ENCODE measurements at regions not wholly inside any gene's neighbourhood (a gene's known extent, or its start where the extent isn't known, plus 50 kb on each side); places are given as distances from the start of the nearest gene placed in this dataset.
"Not testable (repeated sequence)": the region's sequence is repeated elsewhere in the genome, so short reads cannot be mapped to it uniquely, and the experiment has no call there.

DNA sequence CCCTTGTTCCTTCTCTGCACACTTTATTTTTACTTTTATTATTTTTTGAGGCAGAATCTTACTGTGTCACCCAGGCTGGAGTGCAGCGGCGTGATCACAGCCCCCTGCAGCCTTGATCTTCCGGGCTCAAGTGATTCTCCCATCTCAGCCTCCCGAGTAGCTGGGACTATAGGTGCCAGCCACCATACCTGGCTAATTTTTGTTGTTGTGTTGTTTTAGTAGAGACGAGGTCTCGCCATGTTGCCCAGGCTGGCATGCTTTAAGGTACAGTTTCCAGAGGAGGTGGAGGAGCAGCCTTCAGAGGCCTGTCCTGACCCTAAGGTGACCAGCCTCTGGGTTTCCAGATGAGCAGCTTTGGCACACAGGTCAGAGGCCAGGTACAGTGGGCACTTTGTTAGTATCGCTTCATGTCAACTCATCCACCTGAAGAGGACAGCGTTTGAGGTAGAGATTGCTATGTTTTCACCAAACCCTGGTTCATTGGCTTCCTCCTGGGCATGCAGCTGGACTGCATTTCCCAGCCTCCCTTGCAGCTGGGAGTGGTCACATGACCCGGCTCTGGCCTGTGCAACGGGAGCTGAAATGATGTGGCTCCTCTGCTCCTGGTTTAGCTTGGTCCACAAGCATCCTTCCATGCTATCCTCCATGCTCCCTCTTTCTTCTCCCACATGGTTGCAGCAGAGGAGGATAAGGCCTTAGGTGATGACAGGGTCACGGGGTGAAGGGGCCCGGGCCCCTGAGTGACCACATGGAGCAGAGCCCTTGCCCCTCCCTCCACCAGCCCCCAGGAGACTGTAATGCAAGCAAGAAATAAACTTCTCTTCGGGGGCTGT, 139.3 kb upstream of the IER5L start:
- no peak for DNase-seq (ENCODE audit: low spot score)

DNA sequence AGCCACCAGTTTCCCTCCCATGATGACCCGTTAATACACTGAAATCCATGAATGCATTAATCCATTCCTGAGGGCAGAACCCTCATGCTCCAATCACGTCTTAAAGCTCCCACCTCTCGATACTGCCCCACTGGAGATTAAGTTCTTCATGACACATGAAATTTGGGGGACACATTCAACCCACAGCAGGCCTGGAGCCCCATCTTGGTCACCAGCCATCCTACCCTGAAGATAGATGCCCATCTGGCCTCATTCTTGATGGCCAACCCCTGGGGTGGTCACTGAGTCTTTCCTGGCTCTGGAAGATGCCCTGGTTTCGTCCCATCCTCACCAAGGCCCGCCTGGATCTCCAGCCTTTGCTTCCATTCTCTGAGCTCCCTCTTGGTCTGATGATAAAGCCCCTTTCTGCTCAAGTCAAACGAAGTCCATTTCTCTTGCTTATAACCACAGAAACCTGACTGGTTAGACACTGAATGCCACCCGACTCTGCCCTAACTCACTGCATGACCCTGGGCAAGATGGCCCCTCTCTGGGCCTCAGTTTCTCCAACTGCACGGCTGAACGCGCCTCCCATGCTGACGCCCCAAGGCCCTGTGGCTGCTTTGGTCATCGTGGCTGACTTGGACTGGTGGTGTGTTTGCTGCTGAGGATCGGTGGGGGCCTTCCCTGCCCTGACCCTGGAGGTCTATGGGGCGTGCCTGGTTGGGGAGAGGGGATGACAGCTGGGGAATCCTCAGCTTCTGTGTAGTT, 138.4 kb upstream of the IER5L start:
- no peak for DNase-seq (ENCODE audit: low spot score)

DNA sequence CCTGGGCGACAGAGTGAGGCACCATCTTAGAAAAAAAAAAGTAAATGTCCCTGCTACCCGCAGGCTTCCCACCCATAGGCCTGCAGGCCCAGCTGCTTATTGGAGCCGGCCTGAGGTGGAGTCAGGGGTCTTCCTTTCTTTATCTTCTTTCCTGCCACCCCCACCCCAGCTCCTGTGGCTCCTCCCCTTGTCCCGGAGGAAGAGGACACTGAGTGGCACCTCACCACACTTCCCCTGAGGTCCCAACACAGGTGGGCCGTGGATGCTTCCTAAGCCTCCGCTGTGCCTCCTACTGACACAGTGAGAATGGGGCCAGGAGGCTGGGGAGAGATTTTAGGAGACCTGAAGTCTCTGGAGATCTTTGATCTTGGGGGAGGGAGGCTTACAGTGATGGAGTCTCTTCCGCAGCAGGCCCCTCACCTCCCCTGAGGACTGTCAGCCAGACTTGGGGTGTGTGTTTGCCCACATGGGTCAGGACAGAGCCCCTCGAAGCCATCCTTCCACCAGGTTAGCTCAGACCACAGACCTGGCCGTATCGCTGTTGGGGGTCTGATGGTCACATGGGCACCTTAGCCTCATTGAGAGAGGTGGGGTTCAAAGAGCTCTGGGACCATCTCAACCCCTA, 135.4 kb upstream of the IER5L start:
- no peak for DNase-seq (ENCODE audit: low spot score)

DNA sequence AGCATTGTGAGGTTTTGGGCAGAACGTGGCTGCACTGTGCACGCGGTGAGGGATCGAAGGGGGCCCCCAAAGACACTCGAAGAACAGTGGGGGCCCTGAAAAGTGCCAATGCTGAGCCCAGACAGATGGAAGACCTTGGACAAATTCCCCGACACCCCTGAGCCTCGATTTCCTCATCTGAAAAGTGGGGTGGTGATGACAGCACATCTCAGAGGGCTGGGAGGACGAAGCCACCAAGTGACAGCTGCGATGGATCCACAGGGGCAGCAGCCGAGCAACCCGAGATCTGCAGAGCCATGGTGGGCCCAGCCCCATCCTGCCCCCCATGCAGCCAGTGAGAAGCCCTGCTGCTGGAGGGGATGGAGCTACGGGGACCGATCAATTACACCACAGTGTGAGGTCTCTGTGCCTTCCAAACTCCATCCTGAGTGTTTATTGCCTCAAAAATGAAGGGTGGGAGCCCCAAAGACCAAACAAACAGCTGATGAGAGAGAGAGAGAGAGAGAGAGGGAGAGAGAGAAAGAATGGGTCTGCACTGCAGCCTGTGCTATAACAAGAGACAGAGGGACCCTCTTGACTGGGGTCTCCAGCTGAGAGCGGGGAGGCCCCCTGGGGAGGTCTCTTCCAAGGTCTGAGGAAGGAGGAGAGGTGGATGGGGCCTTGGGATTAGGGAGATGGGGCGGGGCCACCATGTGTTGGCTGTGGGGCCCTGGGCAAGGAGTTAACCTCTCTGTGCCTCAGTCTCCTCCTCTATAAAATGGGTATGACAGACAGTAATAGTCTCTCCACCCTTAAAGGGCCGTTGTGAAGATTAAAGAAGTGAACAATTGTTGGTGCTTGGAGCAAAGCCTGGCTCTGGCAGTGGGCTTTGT, 134.4 kb upstream of the IER5L start:
- DNase-seq (ENCODE audit: low spot score): no peak

DNA sequence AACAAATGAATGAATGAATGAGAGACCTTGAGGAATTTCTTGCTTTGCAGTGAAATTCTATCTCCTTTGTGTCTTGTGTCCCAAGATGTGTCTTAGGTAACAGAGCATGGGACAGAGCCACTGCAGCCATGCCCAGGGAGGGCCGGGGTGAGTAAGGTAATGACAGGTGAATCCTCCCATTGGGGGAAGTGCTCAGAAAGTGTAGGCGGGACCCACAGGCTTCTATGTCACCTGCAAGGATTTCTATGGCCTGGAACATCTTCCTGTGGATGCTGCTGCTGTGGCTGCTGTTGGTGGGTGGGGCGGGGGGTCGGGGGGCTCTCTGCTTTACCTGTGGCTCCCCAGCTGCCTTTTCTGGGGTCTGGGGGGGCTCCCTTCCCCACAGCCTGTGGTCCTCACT, 133.6 kb upstream of the IER5L start:
- DNase-seq (ENCODE audit: low spot score): no peak

DNA sequence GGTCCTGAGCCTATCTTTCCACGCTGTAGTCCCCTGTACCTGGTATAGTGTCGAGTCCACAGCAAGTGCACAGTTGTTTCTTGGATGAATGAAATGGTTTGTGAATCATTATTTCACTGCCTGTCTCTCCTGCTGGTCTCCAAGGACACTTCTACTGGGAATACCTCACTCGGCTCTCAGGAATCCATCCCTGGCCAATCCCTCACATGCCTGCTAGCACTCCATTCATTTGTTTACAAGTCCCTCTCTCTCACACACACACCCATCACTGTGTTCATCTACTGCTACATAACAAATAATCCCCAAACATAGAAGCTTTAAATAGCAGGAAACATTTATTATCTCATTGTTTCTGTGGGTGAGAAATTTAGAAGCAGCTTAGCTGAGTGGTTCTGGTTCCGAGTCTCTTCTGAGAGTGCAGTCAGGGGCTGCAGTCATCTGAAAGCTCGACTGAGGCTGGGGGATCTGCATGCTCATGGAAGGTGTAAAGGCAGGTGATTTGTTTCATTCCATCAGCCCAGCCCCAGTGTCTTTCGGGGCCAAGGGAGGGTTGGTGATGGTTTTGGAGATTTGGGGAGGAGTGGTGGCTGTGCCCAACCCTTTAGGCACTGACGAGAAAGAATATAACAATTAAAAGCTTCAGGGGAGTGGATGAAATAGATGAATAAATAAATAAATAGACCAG, 132.7 kb upstream of the IER5L start:
- DNase-seq (ENCODE audit: low spot score): no peak

DNA sequence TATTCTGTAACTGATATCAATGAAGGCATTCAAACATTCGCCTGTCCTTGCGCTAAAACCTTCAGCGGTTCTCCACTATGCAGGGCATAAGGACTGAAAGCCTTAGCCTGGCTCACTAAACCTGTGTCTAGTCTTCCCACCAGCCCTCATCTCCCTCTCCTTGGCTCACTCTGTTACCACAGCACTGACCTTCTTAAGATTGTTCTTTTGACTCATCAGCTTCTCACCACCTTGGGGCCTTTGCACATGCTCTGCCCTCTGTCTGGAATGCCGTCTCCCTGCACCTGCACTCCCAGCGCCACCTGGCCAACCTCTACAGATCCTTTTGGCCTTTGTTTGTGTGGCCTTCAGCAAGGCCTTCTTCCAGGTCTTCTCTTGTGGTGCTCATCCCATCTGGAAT, 131.8 kb upstream of the IER5L start:
- no peak for DNase-seq (ENCODE audit: low spot score)

DNA sequence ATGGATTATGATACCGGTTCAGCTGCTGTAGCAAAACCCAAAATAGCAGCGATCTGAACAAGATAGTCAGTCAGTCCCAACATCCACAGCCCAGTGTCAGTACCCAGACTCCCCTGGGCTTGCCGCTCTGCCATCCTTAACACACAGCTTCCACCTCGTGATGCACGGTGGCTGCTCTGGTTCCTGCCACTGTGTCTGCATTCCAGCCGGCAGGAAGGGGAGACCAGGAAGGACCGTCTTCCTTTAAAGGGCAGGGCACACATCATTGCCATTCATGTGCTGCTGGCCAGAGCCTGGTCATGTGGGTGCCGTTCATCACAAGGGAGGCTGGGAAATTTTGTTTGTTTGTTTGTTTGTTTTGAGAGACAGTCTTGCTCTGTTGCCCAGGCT, 131.0 kb upstream of the IER5L start:
- DNase-seq (ENCODE audit: low spot score): no peak

DNA sequence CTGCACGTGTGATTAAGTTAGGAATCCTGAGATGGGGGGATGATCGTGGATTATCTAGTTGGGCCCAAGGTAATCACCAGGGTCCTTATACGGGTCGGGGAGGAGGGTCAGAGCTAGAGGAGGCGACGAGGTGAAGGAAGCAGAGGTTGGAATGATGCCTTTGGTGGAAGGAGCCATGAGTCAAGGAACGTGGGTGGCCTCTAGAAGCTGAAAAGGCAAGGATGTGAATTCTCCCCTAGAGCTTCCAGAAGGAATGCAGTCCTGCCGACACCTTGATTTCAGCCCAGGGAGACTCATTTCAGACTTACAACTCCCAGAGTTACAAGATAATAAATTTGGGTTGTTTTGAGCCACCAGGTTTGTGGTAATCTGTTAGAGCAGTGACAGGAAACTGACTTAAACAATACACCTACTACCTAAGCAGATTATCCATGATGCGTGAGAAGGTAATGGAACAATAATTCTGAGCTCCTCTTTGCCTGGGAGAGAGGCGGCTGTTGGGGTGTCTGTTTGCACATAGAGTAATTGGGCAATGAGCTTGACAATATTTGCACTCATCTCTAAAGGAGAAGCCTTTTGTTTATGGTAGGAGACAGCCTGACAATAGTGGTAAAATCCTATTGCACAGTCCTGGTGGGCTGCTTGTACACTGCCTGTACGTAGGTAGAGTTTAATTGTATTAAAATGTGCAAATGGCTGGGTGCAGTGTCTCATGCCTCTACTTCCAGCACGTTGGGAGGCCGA, 129.3 kb upstream of the IER5L start:
- DNase-seq (ENCODE audit: low spot score): no peak

DNA sequence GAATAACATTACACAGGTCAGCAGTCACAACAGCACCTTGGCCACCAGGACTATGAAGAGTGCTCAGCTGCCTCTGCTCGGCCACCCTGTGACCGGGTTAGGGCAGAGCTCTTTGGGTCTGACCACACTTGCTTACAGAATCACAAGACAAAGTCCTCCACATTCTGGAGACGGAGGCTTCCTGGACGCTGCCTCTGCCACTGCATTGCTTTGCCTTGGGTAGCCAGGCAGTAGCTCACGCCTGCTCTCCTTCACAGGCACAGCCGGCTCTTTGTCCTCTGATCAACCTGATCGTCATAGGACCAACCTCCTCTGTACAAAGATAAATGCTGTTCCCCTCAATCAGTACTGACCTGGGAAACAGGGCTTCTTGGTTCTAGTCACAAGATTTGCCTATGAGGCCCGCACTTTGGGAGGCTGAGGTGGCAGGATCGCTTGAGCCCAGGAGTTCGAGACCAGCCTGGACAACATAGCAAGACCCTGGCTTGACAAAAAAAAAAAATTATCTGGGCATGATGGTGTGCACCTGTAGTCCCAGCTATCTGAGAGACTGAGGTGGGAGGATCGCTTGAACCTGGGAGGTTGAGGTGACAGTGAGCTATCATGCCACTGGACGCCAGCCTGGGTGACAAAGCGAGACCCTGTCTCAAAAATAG, 128.4 kb upstream of the IER5L start:
- no peak for DNase-seq (ENCODE audit: low spot score)

DNA sequence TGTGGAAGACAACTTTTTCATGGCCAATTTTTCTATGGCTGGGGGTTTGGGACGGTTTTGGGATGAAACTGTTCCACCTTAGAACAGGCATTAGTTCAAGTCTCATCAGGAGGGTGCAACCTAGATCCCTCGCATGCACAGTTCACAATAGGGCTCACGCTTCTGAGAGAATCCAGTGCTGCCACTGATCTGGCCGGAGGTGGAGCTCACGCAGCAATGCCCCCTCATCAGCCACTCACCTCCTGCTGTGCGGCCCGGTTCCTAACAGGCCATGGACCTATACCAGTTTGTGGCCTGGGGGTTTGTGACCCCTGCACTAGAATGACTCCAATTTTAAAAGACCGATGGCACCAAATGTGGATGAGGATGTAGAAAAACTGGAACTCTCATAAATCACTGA, 127.2 kb upstream of the IER5L start:
- no peak for DNase-seq (ENCODE audit: low spot score)

DNA sequence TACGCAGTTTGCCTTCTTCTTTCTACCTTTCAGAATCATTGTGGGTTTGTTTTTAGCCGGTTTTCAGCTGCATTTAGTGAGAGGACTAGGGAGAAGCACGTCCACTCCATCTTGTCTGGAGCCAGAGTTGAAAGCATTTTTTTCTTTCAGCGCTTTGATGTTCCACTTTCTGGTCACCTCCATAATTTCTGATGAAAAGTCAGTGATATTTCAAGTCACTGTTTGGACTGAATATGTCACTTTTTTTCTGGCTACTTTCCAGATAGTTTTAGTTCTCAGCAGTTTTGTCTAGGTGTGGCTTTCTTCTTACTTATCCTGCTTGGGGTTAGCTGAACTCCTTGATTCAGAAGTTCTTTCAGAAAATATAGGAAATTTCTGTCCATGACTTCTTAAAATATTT, 123.9 kb upstream of the IER5L start:
- no peak for DNase-seq (ENCODE audit: low spot score)

DNA sequence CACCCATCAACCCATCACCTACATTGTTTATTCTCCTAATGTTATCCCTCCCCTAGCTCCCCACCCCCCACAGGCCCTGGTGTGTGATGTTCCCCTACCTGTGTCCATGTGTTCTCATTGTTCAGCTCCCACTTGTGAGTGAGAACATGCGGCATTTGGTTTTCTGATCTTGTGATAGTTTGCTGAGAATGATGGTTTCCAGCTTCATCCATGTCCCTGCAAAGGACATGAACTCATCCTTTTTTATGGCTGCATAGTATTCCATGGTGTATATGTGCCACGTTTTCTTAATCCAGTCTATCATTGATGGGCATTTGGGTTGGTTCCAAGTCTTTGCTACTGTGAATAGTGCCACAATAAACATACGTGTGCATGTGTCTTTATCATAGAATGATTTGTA, 118.1 kb upstream of the IER5L start:
- not testable (repeated sequence) for DNase-seq (ENCODE audit: low spot score)

DNA sequence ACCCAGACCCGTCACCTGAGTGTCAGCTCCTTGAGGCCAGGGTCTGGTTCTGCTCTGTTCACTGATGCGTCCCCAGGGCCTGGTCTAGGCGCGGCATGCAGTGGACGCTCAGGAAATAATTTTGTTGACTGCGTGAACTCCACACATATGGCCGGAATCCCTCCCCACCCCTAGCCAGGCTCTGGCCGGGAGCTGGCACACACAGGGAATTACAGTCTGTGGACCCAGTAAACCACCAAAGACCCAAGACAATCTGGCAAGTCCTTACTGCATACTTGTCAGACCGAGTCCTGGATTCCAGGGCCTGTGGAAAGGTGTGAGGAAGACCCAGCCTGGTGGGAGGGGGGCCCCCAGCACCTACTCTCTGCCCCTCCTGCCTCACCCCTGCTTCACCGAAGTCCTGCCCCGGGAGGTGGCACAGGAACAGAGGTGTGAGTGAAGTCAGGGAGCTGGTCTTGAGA, 113.0 kb upstream of the IER5L start:
- no peak for DNase-seq (ENCODE audit: low spot score)

DNA sequence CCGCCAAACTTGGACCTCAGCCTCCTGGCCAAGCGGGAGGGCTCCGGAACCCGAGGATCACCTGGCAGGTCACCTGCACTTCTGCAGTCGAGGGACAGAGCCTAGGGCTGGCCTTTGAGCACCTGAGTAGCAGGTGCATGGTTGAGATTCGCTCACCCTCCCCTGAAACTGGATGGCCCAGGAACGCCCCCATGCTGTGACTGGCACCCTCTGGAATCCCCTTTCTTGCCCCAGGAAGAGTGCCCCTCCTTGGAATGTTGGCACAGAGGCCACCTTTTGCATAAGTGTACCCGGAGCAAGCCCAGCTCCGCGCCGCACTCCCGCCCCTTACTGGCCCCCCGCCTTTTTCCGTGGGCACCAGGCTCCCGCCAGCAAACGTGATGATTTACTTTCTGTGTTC, 112.5 kb upstream of the IER5L start:
- DNase-seq (ENCODE audit: low spot score): no peak

DNA sequence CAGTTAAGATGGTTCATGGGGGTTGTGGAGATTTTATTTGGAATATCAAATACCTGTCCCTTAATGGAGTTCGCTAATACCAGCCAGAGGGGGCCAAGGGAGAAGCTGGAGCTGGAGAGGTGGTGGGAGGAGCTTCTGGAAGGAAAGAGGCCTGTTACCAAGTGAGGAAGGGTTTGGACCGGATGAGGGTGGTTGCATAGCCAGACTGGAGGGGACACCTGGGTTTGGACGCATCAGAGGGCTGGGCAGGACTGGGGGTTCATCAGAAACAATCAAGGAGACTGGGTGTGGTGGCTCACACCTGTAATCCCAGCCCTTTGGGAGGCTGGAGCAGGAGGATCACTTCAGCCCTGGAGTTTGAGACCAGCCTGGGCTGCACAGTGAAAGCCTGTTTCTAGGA, 111.8 kb upstream of the IER5L start:
- DNase-seq (ENCODE audit: low spot score): no peak

DNA sequence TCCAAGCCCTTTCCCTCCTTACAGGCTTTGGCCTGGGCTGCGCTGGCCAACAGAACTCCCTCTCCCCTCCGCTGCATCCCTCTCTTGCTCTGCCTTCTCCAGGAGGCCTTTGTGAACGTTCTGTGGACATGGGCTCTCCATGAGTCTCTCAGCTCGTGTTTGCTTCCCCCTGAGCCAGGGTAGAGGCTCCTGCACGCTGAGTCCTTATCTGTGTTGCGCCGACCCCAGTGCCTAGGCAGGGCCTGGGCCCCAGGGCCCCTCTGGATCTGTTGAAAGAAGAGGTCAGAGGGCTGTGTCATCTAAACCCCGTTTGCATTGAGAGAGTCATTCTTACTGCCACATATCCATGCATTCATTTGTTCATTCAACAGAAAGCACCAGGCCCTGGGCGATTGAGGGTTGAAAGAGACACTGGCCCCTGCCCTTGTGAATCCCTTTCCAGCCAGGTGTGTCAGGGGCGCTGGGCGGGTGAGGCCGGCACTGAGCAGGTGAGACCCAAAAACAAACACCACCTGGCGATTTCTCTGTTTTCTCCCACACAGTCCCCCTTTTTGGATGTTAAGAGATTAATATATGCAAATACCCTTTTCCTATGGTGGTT, 111.2 kb upstream of the IER5L start:
- no peak for DNase-seq (ENCODE audit: low spot score)

DNA sequence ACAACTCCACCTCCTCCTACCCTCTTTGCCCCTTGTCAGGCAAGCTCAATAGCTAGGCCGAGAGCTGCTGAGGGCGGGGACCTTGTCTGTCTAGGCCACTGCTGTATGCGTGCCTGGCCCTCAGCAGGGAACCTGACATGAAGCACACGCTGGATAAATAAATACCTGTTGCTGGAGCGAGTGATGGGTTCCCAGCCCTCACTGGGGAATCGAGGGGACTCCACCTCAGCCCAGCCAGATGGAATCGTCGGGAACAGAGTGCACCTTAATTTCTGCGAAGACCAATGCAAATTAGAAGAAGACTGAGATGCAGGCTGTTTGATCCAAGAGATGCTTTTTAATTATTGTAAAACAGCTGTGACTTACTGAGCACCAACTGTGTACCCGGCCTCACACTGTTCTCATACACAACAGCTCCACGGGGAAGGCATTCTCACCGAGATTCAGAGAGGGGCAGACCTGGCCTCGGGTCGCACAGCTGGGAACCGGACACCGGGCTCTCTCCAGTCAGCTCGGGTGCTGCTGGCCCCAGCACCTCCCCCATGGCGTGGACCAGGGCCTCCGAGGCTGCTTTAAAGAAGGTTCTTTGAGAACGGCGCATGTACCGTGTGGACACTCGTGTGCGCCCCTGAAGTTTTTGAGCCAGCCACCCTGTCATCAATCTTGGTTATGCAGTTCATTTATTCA, 109.7 kb upstream of the IER5L start:
- DNase-seq (ENCODE audit: low spot score): no peak
